NCI-H2227 treated with DMSO at 0.1 percent for 48 hours (cell line): ENCODE measurements at regions not wholly inside any gene's neighbourhood (a gene's known extent, or its start where the extent isn't known, plus 50 kb on each side); places are given as distances from the start of the nearest gene placed in this dataset.
"Not testable (repeated sequence)": the region's sequence is repeated elsewhere in the genome, so short reads cannot be mapped to it uniquely, and the experiment has no call there.

Experiments
- DNase-seq: peaks from one replicate; lab custom pipeline; 2025; lab: John Stamatoyannopoulos, UW

- DNase-seq: no peak
These were observed 141.3 kb downstream of the PSAT1 start for GRCh38 chr9:78438211-78438610.

- no peak for DNase-seq
These were observed 141.9 kb downstream of the PSAT1 start for GRCh38 chr9:78438780-78439179.

DNA sequence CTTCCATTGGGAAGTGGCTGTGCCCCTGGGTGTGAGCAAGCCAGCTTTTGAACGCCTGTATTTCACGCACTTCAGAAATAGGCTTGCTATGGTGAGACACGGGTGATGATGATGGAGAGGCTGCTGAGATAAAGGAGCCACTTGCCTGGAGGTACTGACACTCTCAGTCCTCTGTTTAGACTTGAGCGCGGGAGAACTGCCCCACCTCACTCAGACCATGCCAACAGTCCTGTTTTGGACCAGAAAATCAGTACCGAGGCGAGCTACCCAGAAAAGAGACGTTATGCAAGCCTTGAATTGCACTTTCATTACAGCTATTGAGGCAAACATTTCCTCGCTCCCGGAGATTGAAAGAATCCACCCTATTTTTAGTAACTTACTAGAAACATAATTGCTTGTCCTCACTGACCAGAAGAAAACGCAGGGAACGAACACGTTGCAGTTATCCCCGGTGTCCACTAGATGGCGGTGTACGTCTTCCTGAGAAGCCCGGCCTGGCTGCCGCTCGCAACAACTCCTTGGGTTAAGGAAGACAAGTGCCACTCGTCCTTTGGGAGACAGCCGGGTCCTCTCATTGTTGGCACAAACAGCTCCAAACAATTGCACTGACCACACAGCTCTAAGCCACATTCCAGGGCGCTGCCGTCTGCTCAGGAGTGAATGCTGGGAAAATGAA lies 142.4 kb downstream of the PSAT1 start:
- DNase-seq: peak; percentile 84

DNA sequence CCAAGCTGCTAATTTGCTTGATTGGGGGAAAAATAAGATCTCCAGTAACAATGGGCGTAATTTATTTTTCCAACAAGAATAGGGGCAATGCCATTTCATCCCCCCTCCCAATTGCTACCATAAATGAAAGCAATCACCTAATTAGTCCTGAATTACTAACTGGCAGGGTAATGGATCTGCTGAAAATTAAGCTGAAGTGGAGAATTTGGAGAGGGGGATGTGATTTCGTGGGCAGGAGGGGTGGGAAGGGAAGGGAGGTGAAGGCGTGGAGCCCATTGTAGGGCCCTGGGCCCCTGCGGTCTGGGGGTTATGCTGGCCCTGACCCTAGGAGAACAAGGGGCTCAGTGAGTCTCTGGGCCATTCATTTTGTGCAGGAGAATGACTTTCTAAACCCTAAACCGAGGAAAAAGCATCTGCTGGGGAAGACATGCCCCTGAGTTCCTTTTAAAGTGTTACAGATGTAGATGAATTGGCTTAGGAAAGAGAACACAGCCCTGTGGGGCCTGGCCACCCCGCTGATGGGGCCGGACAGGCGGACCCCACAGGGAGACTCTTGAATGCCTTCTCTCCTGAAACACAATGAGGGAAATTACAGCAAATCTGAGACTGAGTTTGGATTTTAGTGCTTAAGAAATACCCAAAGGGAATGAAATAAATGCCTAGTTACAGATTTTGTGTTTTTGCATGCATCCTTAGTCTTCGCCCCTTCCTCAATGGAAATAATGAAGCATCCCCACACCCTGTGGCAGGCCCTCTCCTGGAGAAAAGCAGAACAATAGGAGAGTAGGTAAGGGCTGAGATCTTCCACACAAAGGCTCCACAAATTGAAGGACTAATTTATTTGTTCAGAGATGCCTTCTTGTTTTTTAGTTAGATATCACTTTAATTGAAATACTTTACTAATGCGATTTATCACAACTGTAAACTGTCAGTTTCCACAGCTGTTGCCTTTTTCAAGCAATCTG lies 143.2 kb downstream of the PSAT1 start:
- peak; percentile 24 for DNase-seq

DNA sequence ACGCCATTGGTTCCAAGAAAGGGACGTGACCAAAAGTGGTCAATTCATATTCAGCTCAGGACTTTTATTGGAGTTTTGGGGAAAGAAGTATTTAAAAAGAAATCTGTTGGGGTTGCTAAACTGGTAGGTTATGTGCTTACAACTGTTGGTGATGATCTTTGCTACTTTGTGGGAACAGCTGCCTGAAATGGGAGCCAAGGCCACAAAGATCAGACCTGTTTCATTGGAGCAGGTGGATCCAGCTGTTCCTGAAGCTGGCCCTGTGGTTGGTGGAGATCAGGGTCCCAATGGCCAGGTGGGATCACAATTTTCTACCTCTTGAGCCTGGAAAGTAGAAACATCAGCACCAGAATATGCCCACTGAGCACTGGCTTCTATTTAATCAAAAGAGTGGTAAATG lies 144.5 kb downstream of the PSAT1 start:
- no peak for DNase-seq

DNA sequence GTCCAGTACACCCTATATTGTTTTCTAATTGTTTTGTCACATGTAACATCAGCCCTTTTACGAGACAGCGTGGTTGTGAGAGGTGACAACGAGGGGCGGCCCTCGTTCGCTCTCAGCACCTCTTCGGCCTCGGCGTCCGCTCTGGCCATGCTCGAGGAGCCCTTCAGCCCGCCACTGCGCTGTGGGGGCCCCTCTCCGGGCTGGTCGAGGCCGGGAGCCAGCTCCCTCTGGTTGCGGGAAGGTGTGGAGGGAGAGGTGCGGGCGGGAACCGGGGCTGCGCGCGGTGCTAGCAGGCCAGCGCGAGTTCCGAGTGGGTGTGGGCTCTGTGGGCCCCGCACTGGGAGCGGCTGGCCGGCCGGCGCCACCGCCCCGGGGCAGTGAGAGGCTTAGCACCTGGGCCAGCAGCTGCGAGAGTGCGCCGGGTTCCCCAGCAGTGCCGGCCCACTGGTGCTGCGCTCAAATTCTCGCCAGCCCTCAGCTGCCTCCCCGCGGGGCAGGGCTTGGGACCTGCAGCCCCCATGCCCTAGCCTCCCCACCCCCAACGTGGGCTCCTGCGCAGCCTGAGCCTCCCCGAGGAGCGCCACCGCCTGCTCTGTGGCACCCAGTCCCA lies 145.0 kb downstream of the PSAT1 start:
- no peak for DNase-seq

DNA sequence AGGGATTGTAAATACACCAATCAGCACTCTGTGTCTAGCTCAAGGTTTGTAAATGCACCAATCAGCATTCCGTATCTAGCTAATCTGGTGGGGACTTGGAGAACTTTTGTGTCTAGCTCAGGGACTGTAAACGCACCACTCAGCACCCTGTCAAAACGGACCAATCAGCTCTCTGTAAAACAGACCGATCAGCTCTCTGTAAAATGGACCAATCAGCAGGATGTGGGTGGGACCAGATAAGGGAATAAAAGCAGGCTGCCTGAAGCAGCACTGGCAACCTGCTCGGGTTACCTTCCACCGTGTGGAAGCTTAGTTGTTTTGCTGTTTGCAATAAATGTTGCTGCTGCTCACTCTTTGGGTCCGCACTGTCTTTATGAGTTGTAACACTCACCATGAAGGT lies 145.7 kb downstream of the PSAT1 start:
- DNase-seq: not testable (repeated sequence)

DNA sequence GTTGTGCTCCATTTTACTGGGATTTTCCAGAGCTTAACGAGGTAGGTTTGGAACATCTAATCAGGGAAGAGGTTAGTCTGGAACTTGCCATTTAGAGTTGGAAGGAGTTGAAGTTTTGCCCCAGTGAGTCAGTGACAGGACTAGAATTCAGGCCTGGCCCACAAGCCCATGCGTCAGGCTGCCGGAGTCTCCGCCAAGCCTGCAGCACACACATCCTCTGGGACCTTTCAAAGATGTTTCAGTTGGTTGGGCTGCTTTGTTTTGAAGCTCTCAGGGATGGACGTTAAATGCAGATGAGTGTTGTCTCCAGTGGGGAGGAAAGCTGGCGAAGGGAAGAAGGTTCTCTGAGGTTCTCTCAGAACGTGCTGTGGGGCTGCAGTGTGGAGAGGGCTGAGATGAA lies 147.0 kb downstream of the PSAT1 start:
- no peak for DNase-seq

DNA sequence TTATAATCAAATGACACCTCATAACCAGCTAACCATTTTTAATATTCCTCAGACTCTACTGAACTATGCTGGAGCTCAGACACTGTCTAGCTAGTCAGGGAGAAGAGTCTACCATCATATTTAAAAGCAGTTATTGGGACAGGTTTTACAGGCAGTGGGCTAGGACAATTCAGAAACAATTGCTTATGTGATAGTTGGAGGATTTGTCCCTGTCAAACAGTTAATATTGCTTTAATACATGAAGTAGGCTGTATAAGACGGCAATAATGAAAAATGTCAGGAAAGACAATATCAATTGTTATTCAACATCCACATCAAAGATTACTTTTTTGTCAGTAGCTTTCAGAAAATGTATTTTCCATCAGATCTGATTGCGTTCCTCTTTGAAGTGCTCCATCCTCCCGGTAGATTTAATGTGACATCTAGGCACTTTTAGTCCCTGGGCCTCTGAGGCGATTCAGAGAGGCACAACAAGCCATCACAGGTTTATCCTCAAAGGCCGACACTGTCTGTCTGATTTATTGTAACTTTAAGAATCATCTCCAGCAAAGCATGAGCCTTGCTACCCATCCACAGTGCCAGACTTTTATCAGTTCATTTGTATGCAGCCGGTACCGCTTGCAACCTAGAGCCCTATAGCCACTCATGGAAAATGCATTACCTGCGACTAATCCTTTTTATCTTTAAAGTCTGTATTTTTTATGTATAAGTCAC lies 152.2 kb downstream of the PSAT1 start:
- DNase-seq: no peak

- no peak for DNase-seq
These were observed 156.5 kb downstream of the PSAT1 start for GRCh38 chr9:78453450-78453849.

DNA sequence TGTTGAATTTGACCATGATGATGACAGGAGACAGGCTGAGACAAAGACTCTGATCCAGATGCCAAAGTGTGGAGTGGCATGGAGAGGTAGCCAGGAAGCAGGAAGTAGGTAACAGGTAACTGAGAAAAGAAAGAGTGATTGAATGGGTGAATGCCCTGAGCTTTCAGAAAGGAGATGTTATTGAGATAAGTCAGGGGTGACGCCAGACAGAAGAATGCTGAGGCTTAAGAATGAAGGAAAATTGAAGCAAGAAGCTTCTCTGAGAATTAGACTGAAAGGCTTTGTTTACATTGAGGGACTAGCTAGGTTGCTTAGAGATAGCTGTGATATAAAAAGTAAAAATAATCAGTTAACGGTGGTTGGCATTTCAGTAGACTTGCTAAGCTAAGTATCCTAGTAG lies 165.7 kb downstream of the PSAT1 start:
- no peak for DNase-seq

- no peak for DNase-seq
These were observed 166.8 kb downstream of the PSAT1 start for GRCh38 chr9:78463750-78464149.

DNA sequence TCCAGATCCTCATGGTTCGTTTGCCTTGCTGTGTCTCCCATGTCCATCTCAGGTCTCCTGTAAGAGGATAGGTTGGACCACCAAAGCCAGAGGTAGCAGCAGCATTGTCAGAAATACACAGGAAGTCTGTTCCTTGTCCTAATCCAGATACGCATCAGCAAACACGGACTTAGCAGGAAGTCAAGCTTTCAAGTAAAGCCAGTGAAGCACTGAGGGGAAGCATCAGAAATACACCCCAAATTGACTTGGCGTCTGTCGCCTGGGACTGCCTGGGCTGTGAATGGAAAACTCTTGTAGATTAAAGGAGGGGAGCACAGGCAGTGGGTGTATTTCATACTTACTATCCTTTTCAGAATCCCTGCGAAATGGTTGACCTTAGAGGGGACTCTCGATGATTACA lies 171.3 kb downstream of the PSAT1 start:
- DNase-seq: no peak

GRCh38 chr9:78468974-78469576 lies 172.2 kb downstream of the PSAT1 start:
- no peak for DNase-seq

DNA sequence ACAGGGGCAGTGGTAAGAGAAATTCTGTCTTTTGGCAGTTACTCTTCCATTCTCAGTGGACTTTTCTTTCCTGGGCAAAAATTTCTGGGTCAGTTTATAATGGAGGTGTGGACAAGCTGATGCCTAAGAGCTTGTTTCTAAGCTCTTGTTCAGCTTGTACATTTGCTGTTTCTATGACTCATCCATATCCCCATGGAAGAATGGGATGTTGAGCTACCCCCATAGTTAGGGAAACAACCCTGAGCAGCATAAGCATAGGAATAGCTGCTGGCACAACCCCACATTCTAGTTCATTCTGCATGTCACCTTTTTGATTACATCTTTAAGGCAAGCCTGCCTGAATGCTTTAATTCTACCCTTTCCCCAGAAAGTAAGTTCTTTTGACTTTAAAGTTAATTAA lies 173.3 kb downstream of the PSAT1 start:
- DNase-seq: no peak

- no peak for DNase-seq
These were observed 173.8 kb downstream of the PSAT1 start for GRCh38 chr9:78470741-78471140.

DNA sequence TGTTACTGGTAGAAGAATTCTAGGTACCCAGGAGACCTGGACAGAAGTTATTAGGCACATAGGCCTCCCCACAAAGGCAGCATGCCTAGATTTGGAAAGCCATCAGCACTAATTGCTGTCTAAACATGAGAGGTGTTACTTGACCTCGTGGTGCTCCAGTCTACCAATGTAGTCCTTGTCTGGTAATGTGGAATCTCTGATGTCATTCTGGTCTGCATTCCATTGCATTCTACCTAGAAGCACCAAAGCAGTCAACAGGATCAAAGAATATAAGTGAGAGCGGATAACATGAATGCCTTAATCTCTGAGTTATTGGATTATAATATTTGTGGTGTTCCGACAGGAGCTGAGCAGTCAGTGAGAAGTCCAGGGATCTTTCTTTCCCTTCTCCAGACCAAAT lies 175.2 kb downstream of the PSAT1 start:
- no peak for DNase-seq

DNA sequence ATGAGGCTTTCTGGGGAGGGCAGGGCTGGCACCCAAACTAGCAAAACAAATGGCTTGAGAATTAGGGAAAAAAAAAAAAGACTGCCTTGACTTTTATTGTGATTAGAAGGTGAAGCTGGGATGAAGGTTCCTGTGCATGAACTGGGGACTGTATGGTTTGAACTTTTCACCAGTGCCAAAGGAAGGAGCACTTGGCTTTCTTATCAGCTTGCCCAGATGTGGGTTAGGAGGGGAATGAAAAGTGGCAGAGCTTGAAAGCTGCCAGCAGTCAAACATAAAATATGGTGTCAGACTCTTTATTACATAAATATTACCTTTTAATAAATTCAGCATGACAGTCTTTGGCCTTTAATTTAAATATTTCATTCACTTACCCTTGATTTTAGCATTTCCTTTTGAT lies 182.5 kb downstream of the PSAT1 start:
- DNase-seq: no peak

DNA sequence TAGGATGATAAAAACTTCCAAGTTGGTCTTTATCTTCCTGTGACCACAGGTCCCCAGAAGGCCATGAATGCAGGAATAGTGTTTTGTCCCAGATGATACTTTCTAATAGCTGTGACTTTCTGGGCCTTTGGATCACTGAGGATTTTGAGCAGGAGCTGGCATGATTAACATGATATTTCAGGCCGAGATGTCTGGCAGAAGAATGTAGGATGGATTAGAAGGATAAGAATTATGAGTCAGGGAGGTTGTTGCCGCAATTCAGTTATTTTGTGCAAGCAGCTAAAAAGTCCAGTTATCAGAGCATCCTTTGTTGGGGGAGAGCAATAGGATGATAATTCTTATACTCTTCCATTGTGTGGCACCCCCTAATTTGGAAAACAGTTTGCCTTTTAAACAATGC lies 189.7 kb downstream of the PSAT1 start:
- no peak for DNase-seq

DNA sequence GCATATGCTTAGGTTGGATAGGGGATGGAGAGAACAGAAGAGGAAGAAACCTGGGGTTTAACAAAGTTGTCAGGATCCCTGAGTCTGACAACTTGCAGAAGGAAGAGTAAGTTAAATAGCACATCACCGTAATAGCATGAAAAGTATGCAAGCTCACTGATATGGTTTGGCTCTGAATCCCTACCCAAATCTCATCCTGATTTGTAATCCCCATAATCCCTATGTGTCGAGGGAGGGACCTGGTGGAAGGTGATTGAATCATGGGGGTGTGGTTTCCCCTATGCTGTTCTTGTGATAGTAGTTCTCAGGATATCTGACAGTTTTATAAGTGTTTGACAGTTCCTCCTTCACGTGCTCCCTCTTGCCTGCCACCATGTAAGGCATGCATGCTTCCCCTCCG lies 193.3 kb downstream of the PSAT1 start:
- no peak for DNase-seq

GRCh38 chr9:78491402-78491801 lies 194.5 kb downstream of the PSAT1 start:
- DNase-seq: no peak

- DNase-seq: no peak
These were observed 196.3 kb downstream of the PSAT1 start for GRCh38 chr9:78493166-78493742.
